ENCODE measurements at regions not wholly inside any gene's neighbourhood (a gene's known extent, or its start where the extent isn't known, plus 50 kb on each side); places are given as distances from the start of the nearest gene placed in this dataset.

DNA sequence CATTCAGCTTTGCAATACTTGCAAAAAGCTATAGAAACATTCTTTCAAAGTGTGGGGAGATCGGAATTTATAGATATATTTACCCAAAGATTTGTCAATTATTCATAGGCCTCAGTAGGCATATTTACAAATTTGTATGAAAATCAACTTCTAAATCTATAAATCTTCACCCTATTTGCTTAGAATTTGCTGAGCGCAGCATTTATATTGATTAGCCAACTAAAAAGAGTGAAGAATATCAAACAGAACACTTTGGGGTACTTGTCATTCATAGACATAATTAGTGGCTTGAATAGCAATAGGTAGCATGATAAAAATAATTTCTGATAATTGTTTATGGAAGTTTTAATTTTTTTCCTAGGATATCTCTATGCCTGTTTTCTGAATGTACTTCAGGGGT lies 244.5 kb upstream of the SLC35B3 start:
- BruUV-seq (replicated peaks): no TSS peak
- TF ChIP-seq, protein P1, sequence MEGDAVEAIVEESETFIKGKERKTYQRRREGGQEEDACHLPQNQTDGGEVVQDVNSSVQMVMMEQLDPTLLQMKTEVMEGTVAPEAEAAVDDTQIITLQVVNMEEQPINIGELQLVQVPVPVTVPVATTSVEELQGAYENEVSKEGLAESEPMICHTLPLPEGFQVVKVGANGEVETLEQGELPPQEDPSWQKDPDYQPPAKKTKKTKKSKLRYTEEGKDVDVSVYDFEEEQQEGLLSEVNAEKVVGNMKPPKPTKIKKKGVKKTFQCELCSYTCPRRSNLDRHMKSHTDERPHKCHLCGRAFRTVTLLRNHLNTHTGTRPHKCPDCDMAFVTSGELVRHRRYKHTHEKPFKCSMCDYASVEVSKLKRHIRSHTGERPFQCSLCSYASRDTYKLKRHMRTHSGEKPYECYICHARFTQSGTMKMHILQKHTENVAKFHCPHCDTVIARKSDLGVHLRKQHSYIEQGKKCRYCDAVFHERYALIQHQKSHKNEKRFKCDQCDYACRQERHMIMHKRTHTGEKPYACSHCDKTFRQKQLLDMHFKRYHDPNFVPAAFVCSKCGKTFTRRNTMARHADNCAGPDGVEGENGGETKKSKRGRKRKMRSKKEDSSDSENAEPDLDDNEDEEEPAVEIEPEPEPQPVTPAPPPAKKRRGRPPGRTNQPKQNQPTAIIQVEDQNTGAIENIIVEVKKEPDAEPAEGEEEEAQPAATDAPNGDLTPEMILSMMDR (IDR thresholded peaks at IDR 0.05): no peak
- TF ChIP-seq POLR2AphosphoS5 (IDR thresholded peaks at IDR 0.05; ENCODE audit: low read depth, low read length) (no peak), SIN3A (IDR thresholded peaks at IDR 0.05; ENCODE audit: borderline replicate concordance, insufficient read depth, low read depth, low read length) (no peak), TCF7L2 (IDR thresholded peaks at IDR 0.05; ENCODE audit: low read depth, low read length) (no peak)
- TF ChIP-seq, protein P2, sequence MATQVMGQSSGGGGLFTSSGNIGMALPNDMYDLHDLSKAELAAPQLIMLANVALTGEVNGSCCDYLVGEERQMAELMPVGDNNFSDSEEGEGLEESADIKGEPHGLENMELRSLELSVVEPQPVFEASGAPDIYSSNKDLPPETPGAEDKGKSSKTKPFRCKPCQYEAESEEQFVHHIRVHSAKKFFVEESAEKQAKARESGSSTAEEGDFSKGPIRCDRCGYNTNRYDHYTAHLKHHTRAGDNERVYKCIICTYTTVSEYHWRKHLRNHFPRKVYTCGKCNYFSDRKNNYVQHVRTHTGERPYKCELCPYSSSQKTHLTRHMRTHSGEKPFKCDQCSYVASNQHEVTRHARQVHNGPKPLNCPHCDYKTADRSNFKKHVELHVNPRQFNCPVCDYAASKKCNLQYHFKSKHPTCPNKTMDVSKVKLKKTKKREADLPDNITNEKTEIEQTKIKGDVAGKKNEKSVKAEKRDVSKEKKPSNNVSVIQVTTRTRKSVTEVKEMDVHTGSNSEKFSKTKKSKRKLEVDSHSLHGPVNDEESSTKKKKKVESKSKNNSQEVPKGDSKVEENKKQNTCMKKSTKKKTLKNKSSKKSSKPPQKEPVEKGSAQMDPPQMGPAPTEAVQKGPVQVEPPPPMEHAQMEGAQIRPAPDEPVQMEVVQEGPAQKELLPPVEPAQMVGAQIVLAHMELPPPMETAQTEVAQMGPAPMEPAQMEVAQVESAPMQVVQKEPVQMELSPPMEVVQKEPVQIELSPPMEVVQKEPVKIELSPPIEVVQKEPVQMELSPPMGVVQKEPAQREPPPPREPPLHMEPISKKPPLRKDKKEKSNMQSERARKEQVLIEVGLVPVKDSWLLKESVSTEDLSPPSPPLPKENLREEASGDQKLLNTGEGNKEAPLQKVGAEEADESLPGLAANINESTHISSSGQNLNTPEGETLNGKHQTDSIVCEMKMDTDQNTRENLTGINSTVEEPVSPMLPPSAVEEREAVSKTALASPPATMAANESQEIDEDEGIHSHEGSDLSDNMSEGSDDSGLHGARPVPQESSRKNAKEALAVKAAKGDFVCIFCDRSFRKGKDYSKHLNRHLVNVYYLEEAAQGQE (IDR thresholded peaks at IDR 0.05; ENCODE audit: insufficient read depth in 1 of 2, low read depth in 2 of 2, low read length in 1 of 2): no peak
- H3K9me3 ChIP-seq (ENCODE audit: control insufficient read depth, insufficient read depth, low read depth, low read length): no peaks in the 10 kb centered on the region
- in situ Hi-C loops (cut with HindIII; ENCODE audit: low pct_unique_long_range_greater_than_20kb, low sequenced_read_pairs) (no loop called here), intact Hi-C loops (cut with micrococcal nuclease; ENCODE audit: unreplicated experiment) (no loop called here)
- DNase-seq (ENCODE audit: low read depth, low spot score) (no peak), ATAC-seq (no peak)
- POLR2A ChIA-PET: no interaction called here
- no peak overlapping the region for H3K4me3 ChIP-seq (ENCODE audit: low read depth in 2 of 2, low read length in 2 of 2)
- no peaks in the 10 kb centered on the region; the same call in 1 of the 2 replicates for H3K36me3 ChIP-seq (ENCODE audit: control insufficient read depth, insufficient read depth, low read length)
- CTCF ChIA-PET: no interaction called here
- no peak overlapping the region for H3K27ac ChIP-seq (ENCODE audit: low read length)
- H3K27me3 ChIP-seq (ENCODE audit: control insufficient read depth, insufficient read depth, low read length): no peaks in the 10 kb centered on the region
- no peaks in the 10 kb centered on the region for H3K4me1 ChIP-seq (ENCODE audit: control insufficient read depth, insufficient read depth, low read length)

DNA sequence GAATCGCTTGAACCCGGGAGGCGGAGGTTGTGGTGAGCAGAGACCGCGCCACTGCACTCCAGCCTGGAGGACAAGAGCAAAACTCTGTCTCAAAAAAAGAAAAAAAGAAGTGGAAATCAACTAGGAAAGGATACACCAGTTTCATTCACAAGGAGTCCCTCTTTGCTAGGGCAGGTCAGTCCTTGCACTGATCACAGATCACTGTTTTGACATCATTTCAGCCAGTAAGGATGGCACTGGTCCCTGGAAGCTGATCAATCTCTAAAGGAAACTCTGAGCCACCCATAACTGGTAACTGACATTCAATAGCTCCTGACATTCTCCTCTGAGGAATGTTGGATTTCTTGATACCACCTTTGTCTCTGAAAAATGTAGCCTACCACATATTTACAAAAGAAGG lies 243.1 kb upstream of the SLC35B3 start:
- H3K36me3 ChIP-seq (ENCODE audit: control insufficient read depth, insufficient read depth, low read length): no peaks in the 10 kb centered on the region; the same call in 1 of the 2 replicates
- intact Hi-C loops (cut with micrococcal nuclease; ENCODE audit: unreplicated experiment): no loop called here
- in situ Hi-C loops (cut with HindIII; ENCODE audit: low pct_unique_long_range_greater_than_20kb, low sequenced_read_pairs): no loop called here
- ChIA-PET CTCF (no interaction called here), POLR2A (interaction anchor here (0.6 kb wide), 1 partner anchor 19 kb away, joined by 8 read pairs; no protein-coding TSS in a partner anchor)
- TF ChIP-seq, protein P2 (IDR thresholded peaks at IDR 0.05; ENCODE audit: insufficient read depth in 1 of 2, low read depth in 2 of 2, low read length in 1 of 2): no peak
- TF ChIP-seq SIN3A (IDR thresholded peaks at IDR 0.05; ENCODE audit: borderline replicate concordance, insufficient read depth, low read depth, low read length) (no peak), POLR2AphosphoS5 (IDR thresholded peaks at IDR 0.05; ENCODE audit: low read depth, low read length) (no peak), TCF7L2 (IDR thresholded peaks at IDR 0.05; ENCODE audit: low read depth, low read length) (no peak)
- TF ChIP-seq, protein P1 (IDR thresholded peaks at IDR 0.05): no peak
- DNase-seq (ENCODE audit: low read depth, low spot score): no peak
- no peak for ATAC-seq
- H3K27me3 ChIP-seq (ENCODE audit: control insufficient read depth, insufficient read depth, low read length): no peaks in the 10 kb centered on the region
- H3K27ac ChIP-seq (ENCODE audit: low read length): no peak overlapping the region
- H3K9me3 ChIP-seq (ENCODE audit: control insufficient read depth, insufficient read depth, low read depth, low read length): no peaks in the 10 kb centered on the region
- H3K4me1 ChIP-seq (ENCODE audit: control insufficient read depth, insufficient read depth, low read length): no peaks in the 10 kb centered on the region
- BruUV-seq (replicated peaks): no TSS peak
- H3K4me3 ChIP-seq (ENCODE audit: low read depth in 2 of 2, low read length in 2 of 2): no peak overlapping the region

All from Panc1 (cell line).